Suppressor macrophage treated with lipopolysaccharide for 1 hour (primary cell): ENCODE measurements at regions not wholly inside any gene's neighbourhood (a gene's known extent, or its start where the extent isn't known, plus 50 kb on each side); places are given as distances from the start of the nearest gene placed in this dataset.
"Not testable (repeated sequence)": the region's sequence is repeated elsewhere in the genome, so short reads cannot be mapped to it uniquely, and the experiment has no call there.

Experiments used
- DNase-seq, 3 donors: peaks; one replicate each; pipeline ENCODE4 v3.0.0-alpha.2; 2020 to 2022

GRCh38 chr3:75129101-75129500, 514.6 kb upstream of the CNTN3 start:
- DNase-seq: no peak

GRCh38 chr3:75136100-75136897, 521.8 kb upstream of the CNTN3 start:
- no peak for DNase-seq

DNA sequence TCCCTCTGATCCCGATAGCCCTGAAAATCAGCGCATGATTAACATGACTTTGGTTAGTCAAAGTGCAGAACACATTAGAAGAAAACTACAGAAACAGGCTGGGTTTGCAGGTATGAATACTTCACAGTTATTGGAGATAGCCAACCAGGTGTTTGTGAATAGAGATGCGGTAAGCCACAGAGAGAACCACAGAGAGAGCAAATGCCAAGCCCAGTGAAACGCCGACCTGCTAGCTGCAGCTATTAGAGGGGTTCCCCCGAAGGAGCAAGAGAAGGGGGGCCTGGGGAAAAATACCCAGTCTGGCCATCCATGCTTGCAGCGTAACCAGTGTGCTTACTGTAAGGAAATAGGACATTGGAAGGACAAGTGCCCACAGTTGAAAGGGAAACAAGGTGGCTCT, 523.9 kb upstream of the CNTN3 start:
- no peak for DNase-seq

GRCh38 chr3:75140904-75141615, 523.1 kb upstream of the FRG2C start:
- DNase-seq: no peak

DNA sequence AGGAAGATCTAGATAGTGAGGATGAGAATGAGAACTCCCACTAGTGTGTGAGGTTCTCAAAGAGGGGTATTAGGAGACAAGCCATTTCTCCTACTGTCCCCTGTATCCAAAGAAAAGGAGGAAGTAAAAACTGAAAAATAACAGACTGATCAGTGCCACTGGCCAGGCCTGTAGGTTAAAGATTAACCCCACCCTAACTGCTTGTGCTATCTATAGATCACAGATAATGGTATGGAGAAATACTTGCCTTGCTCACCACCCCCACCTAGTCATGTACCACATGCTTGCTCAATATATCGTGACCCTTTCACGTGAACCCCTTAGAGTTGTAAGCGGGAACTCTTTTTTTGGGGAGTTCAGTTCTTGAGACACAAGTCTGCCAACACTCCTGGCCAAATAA, 519.7 kb upstream of the FRG2C start:
- DNase-seq: no peak

GRCh38 chr3:75171630-75172230, 492.4 kb upstream of the FRG2C start:
- peak in 2 of 3 donors; percentile 2 to 22 for DNase-seq

- peak in 1 of 3 donors; percentile 4 for DNase-seq
These were observed 487.2 kb upstream of the FRG2C start for GRCh38 chr3:75176937-75177336.

GRCh38 chr3:75180235-75180944, 483.7 kb upstream of the FRG2C start:
- no peak for DNase-seq

DNA sequence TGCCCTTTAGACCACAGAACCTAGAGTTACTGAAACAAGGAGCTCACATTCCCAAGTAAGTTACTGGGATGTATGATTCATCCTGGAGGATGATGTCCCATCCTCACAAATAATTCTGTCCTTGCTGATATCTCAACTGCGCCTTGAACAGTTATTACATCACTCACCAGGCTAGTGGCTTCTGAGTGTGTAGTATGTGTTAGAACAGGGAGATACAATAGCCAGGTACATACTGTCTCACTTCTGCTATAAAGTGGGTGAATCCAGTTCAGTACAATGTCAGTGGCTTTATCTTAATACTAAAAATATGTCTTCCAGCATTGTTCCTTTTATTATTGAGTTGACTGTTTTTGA, 483.2 kb upstream of the FRG2C start:
- DNase-seq: no peak

DNA sequence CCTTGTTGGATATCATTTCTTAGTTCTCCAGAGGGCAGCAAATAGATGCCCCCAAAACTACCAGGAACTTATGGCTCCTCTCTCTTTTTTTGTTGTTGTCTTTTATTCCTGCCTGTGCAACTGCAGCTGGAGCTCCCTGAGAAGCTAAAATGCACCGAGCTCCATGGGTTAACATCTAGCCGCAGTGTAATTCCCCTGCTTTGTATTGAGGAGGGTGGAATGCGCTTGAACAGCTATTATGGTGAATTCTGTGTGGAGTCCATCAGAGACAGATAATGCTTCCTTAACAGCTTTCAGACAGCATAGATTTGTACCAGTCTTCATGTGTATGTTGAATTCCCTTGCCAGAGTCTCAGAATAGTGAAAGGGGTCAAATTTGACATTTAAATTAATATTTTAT, 475.2 kb upstream of the FRG2C start:
- DNase-seq: no peak

DNA sequence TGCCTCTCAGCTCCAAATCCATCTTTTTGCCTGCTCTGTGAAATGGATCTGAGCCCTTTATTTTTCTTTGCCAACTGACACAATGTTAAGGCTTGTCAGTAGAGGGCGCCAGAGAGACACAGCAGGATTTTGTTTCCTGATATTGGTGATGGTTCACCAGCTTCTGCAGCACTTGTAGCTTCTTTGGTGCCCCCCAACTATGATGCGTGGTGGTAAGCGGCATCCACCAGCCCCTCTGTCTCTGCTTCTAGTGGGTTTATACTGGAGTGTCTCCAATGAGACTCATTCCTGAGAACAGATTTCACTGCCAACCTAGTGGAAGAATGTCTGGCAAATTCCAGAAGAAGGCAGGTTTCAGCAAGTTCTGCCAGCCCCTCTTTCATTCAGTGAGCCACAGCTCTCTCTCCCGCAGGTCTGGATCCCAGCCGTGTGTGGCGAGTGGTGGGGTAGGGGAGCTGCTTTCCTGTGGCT, 471.9 kb upstream of the FRG2C start:
- peak; percentile 59 to 77 (median 76) for DNase-seq

GRCh38 chr3:75193797-75194196, 470.3 kb upstream of the FRG2C start:
- DNase-seq: no peak

DNA sequence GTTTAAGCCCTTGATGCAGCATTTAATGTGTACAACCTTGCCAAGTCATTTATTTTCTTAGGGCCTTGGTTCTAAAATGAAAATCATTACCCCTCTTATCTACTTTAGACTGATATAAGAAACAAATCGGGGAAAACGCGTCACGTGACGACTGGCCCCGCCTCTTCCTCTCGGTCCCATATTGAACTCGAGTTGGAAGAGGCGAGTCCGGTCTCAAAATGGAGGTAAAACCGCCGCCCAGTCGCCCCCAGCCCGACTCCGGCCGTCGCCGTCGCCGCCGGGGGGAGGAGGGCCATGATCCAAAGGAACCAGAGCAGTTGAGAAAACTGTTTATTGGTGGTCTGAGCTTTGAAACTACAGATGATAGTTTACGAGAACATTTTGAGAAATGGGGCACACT, 449.8 kb upstream of the FRG2C start:
- DNase-seq: not testable (repeated sequence)

DNA sequence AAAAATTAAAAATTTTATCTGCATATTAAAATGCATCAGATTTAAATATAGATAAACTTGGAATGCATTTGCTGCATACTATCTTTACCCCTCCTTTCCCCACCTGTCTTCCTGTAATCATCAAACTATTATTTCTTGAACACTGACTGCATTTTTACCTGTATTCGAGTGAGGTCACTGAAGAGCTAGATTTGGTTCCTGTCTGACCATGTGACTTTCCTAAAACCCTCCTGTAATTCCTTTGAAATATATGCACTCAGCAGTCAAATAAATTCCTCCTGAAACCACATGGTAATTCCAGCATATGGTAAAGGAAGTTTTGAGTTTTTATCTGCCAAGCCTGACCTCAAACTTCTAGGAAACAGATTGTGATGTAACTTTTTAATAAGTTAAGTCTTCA, 445.6 kb upstream of the FRG2C start:
- DNase-seq: no peak

GRCh38 chr3:75220932-75221331, 443.2 kb upstream of the FRG2C start:
- DNase-seq: no peak

GRCh38 chr3:75224412-75224811, 439.7 kb upstream of the FRG2C start:
- peak in 1 of 3 donors; percentile 20 for DNase-seq

DNA sequence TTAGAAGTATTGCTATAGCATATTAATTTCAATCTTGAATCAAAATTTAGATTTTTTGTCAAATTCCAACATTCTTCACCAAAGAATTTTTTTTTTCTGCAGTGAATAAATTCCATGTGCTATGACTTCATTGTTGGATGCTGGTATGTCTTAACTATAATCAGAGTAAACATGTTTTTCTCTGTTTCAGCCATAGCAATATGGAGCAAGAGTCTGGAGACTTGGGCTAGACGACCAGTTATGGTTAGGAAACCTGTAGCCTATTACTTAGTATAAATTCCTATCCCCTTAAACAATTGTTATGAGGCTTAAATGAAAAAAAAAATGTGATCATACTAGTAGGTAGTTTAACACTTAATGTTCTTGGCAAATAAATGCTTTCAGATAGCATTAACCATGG, 431.9 kb upstream of the FRG2C start:
- DNase-seq: no peak

DNA sequence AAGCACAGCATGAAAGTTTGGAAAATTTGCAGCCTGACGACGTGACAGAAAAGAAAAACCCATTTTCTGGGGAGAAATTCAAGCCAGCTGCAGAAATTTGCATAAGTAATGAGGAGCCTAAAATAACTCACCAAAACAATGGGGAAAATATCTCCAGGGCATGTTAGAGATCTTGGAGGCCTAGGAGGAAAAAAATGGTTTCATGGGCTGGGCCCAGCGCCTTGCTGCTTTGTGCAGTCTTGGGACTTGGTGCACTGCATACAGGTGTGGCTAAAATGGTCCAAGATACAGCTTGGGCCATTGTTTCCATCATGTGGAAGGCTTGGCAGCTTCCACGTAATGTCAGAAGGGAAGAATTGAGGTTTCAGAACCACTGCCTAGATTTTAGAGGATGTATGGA, 428.5 kb upstream of the FRG2C start:
- no peak for DNase-seq

DNA sequence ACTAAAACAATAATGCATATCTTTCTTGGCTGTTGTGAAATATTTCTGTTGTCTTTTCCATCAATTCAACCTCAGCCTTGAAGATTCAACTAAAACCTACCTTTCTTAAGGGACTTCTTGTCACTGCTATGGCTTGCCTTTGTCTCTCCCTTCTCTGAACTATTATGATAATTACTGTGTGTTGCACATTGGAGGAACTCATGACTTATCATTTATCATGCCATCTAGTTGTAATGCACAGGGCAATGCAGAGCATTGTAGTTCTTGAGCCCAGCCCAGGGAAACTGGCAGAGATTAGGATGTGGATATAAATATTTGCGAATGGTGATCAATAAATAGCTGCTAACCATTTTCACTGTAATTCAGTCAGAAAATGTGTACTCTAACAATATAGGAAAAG, 427.1 kb upstream of the FRG2C start:
- DNase-seq: no peak

- DNase-seq: no peak
These were observed 426.7 kb upstream of the FRG2C start for GRCh38 chr3:75237477-75237876.

GRCh38 chr3:75241226-75241962, 422.7 kb upstream of the FRG2C start:
- DNase-seq: peak; percentile 29 to 62 (median 58)

- DNase-seq: peak; percentile 70 to 77 (median 70)
These were observed 422.0 kb upstream of the FRG2C start for GRCh38 chr3:75242012-75242735.
